SK-N-SH (cell line): ENCODE measurements at regions not wholly inside any gene's neighbourhood (a gene's known extent, or its start where the extent isn't known, plus 50 kb on each side); places are given as distances from the start of the nearest gene placed in this dataset.

ENCODE experiments used
- EZH2phosphoT487 ChIP-seq: fragments of 200-600 bp; sonication (generic); IDR thresholded peaks from 2 replicates; pipeline ENCODE4 v1.6.1; 2017; ENCODE audit warnings: low read depth, mixed run types, mild to moderate bottlenecking, antibody characterized with exemption, moderate library complexity, borderline replicate concordance
- FOSL2 ChIP-seq: IDR thresholded peaks from 2 replicates; pipeline ENCODE4 v1.4.0; 2012; ENCODE audit warnings: low read depth, mild to moderate bottlenecking, moderate library complexity, borderline replicate concordance
- GABPA ChIP-seq: IDR thresholded peaks from 2 replicates; pipeline ENCODE4 v1.4.0; 2012; ENCODE audit warnings: low read depth, mild to moderate bottlenecking
- POLR2AphosphoS5 ChIP-seq: IDR thresholded peaks from 2 replicates; pipeline ENCODE4 v1.6.1; 2012; ENCODE audit warnings: low read depth, low read length
- RAD21 ChIP-seq: IDR thresholded peaks from 2 replicates; pipeline ENCODE4 v1.6.1; 2012; ENCODE audit warnings: mild to moderate bottlenecking, low read length
- SMC3 ChIP-seq: IDR thresholded peaks from 2 replicates; pipeline ENCODE4 v1.6.1; 2012; ENCODE audit warnings: low read depth, low read length, improper control_type of control experiment
- TAF1 ChIP-seq: IDR thresholded peaks from 2 replicates; pipeline ENCODE4 v1.6.1; 2012; ENCODE audit warnings: low read depth, mild to moderate bottlenecking, low read length, moderate library complexity, borderline replicate concordance
- YY1 ChIP-seq: IDR thresholded peaks from 2 replicates; pipeline ENCODE4 v1.4.0; 2012; ENCODE audit warnings: low read depth, mild to moderate bottlenecking
- TF ChIP-seq, protein P1 (sequence below): fragments of 200-600 bp; sonication (generic); IDR thresholded peaks from 2 replicates; pipeline ENCODE4 v1.6.1; 2017; ENCODE audit warnings: antibody characterized with exemption, mild to moderate bottlenecking, moderate library complexity
- TF ChIP-seq, protein P2 (sequence below): IDR thresholded peaks from 2 replicates; pipeline ENCODE4 v1.4.0; 2012; ENCODE audit warnings: low read depth

DNA sequence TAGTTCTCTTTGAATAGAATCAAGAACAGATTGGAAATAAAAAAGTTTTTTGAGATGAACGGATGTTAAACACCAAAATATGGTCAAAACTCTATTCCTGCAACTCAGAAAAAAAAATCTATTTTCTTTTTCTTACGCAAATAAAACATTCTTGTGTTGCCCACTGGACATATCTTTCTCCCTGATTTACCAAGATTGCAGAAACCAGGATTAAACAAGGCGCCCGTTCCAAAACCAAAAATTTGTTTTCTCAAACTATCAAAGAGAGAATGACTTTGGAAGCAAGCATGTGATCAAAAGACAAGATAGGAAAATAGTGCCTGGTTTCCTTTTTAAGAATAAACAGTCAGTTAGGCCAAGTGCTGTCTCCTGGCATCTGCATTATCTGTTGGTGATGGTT is 273.1 kb downstream of the CLIC5 start:
- TF ChIP-seq, protein P1, sequence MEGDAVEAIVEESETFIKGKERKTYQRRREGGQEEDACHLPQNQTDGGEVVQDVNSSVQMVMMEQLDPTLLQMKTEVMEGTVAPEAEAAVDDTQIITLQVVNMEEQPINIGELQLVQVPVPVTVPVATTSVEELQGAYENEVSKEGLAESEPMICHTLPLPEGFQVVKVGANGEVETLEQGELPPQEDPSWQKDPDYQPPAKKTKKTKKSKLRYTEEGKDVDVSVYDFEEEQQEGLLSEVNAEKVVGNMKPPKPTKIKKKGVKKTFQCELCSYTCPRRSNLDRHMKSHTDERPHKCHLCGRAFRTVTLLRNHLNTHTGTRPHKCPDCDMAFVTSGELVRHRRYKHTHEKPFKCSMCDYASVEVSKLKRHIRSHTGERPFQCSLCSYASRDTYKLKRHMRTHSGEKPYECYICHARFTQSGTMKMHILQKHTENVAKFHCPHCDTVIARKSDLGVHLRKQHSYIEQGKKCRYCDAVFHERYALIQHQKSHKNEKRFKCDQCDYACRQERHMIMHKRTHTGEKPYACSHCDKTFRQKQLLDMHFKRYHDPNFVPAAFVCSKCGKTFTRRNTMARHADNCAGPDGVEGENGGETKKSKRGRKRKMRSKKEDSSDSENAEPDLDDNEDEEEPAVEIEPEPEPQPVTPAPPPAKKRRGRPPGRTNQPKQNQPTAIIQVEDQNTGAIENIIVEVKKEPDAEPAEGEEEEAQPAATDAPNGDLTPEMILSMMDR: no peak
- TF ChIP-seq TAF1: no peak
- TF ChIP-seq RAD21: no peak
- no peak for TF ChIP-seq POLR2AphosphoS5
- no peak for TF ChIP-seq SMC3
- TF ChIP-seq GABPA: no peak
- no peak for TF ChIP-seq YY1
- TF ChIP-seq, protein P2, sequence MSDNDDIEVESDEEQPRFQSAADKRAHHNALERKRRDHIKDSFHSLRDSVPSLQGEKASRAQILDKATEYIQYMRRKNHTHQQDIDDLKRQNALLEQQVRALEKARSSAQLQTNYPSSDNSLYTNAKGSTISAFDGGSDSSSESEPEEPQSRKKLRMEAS: no peak
- no peak for TF ChIP-seq FOSL2
- no peak for TF ChIP-seq EZH2phosphoT487
